Omental fat pad (tissue), 3 donors: ENCODE measurements at regions not wholly inside any gene's neighbourhood (a gene's known extent, or its start where the extent isn't known, plus 50 kb on each side); places are given as distances from the start of the nearest gene placed in this dataset.

Source experiments
- ATAC-seq: fragments of 150-250 bp; one replicate; pipeline ENCODE4 v1.9.1; 2016; ENCODE audit warnings: mild to moderate bottlenecking, moderate library complexity; ENCODE audit not compliant: low FRiP score
- DNase-seq: peaks from one replicate; pipeline ENCODE4 v3.0.0-alpha.2; 2019; ENCODE audit warnings: low spot score
- CTCF ChIP-seq, 3 donors: fragments of 450-650 bp; IDR thresholded peaks; one replicate each; pipeline ENCODE4 v1.5.1; 2016 to 2017; ENCODE audit warnings: antibody characterized with exemption in 3 of 3, mild to moderate bottlenecking in 3 of 3, moderate library complexity in 2 of 3

DNA sequence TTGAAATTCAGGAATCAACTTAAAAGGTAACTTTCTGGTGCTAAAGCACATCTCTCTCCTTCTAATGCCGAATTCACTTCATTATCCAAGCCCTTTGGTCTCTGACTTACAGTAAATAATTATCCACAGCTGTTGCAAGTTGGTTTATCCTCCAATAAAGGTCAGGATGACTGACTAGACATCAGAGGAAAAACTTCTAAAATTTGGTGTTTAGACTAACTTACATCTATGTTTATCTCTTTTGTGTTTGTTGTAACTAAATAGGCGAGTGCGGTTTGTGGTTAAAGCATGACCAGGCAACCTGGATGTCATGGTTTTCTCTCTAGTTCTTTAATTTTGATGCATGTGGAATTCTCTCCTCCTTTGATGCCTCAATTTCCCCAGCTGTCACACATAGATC is 237.4 kb upstream of the LRTM1 start:
- DNase-seq (no peak), ATAC-seq (no peak)
- no peak for TF ChIP-seq CTCF (IDR thresholded peaks at IDR 0.05)

GRCh38 chr3:55164876-55165275 is 237.0 kb upstream of the LRTM1 start:
- ATAC-seq (no peak), DNase-seq (no peak)
- TF ChIP-seq CTCF (IDR thresholded peaks at IDR 0.05), result no peak

DNA sequence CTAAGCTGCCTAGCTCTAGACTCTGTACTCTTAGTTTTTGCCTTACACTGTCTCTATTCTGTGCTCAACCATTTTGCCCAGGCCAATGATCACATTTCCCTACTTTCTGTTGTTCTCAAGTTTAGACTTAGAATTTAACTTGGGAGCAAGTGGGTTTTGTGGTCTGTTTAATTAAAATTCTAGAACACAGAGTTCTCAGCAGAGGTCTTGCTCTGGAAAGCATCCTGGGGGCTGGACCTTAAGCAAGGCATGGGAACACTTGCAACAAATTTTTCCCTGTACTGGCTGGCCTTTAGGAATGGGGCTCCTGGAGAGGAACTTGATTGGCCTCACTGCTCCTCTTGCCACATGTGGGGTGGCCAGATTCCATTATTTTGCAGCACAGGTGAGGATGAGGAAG is 236.3 kb upstream of the LRTM1 start:
- DNase-seq, result no peak
- TF ChIP-seq CTCF (IDR thresholded peaks at IDR 0.05), result no peak

GRCh38 chr3:55163421-55163820 is 235.6 kb upstream of the LRTM1 start:
- no peak for ATAC-seq
- TF ChIP-seq CTCF (IDR thresholded peaks at IDR 0.05), result no peak
- DNase-seq, result no peak

More for the DNA sequence above, 236.3 kb upstream of the LRTM1 start:
- ATAC-seq, result no peak

DNA sequence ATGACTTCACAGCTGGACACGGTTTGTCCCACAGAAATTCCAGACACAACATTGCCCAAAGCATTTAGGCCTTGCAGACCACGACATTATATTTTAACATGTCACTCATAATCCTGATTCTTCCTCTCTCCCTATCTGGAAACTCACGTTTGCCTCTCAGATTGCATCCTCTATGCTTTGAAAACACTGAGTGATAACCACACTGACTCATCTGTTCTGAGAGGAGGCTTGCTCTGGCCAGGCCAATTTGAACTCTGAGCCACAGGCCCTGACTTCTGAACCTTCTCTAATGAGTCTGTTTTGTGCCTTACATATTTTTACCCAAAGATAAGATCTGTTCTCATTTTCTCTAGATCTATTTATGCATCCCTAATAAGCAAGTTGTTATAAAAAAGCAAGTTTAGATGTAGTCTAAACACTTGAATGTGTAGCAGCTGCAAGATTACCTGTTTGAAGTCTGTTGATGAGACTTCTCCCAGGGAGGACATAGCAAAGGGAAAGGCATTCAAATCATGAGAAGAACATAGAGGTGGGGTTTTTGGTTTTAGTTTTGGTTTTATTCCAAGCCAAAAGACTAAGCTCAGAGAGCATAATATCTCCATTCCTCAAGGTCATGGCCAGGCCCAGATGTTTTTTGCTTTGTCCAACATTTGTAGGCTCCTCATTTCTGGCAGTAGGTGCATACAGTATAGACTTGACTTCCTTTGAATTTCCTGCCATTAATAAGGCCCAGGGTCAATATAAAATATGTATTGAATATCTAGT is 234.4 kb upstream of the LRTM1 start:
- no peak for ATAC-seq
- no peak for DNase-seq
- TF ChIP-seq CTCF (IDR thresholded peaks at IDR 0.05), result no peak

DNA sequence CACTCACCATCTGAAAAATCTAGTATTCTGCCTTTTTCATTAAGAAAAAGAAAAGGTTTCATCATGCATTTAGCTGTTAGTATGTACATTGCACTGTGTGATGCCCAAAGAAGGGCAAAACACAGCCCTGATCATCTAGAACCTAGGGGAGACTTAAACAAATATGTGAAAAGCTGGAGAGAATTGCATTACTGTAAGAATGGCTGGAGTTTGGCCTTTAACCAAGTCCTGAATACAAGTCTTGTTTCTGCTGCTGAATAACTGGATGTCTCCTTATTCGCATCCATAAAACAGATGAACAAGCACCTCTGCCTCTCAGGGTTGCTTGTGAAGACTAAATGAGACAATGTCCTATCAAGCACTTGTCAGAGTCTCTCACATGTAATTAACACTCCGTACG is 233.4 kb upstream of the LRTM1 start:
- no peak for DNase-seq
- no peak for ATAC-seq
- TF ChIP-seq CTCF (IDR thresholded peaks at IDR 0.05), result no peak

DNA sequence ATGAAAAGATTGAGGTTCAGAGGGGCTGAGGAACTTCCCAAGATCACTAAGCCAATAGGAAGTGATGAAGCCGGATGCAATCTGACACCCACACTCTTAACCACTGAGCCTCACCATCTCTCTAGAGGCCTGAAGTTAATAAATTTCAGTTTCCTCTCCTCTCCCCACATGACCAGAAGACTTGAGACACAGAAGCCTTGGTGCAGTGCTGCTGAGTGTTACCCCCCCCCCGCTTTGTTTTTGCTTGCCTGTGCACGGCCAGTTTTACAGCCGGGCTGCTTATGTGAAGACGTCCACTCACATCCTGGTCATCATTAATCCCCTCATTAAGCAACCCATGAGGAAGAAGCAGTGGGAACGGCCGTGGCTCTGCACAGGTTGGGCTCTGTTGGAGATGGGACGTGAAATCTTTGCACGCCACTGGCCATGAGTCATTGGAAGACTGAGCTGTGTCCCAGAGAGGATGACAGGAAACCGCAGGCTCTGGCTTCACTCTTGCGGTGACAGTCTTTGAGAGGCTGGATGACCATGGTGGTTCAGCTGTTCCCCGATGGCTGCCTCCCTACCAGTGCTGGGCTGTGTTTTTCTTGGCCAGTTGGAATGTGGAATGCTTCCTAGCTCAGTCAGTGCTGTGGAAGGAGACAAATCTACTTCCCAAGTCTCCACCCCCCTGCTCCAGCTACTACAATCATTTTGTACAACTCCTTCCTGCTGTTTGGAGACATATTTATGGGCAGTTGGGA is 232.6 kb upstream of the LRTM1 start:
- DNase-seq (no peak), ATAC-seq (peak; percentile 34)
- no peak for TF ChIP-seq CTCF (IDR thresholded peaks at IDR 0.05)
